ENCODE measurements at regions not wholly inside any gene's neighbourhood (a gene's known extent, or its start where the extent isn't known, plus 50 kb on each side); places are given as distances from the start of the nearest gene placed in this dataset.

DNA sequence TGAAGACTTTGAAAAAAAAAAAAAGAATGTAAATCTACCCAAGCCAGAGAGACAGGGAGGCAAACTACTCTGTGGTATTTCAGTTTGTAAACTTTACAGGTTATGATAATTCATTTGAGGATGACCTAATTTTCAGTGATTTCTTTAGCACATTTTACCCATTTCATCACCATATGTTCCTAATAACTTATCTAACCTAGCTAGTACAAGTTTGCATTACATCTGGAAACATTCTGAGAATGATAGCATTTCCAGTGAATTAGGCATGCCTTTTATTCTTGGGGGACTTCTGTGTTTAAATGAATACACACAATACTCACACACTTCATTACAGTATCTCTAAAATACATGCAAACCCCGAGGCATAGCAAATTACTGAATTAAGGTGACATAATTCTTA lies 1055.5 kb downstream of the PCDH18 start:
- TF ChIP-seq, protein P1, sequence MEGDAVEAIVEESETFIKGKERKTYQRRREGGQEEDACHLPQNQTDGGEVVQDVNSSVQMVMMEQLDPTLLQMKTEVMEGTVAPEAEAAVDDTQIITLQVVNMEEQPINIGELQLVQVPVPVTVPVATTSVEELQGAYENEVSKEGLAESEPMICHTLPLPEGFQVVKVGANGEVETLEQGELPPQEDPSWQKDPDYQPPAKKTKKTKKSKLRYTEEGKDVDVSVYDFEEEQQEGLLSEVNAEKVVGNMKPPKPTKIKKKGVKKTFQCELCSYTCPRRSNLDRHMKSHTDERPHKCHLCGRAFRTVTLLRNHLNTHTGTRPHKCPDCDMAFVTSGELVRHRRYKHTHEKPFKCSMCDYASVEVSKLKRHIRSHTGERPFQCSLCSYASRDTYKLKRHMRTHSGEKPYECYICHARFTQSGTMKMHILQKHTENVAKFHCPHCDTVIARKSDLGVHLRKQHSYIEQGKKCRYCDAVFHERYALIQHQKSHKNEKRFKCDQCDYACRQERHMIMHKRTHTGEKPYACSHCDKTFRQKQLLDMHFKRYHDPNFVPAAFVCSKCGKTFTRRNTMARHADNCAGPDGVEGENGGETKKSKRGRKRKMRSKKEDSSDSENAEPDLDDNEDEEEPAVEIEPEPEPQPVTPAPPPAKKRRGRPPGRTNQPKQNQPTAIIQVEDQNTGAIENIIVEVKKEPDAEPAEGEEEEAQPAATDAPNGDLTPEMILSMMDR (IDR thresholded peaks at IDR 0.05; ENCODE audit: unreplicated experiment in 3 of 3) = no peak
- H3K36me3 Mint-ChIP-seq (ENCODE audit: low read depth) = no peaks in the 10 kb centered on the region
- peaks cover 4% of the 10 kb centered on the region for H3K4me1 Mint-ChIP-seq
- no peak overlapping the region for H3K27ac Mint-ChIP-seq
- no peak overlapping the region for H3K4me3 Mint-ChIP-seq
- no peaks in the 10 kb centered on the region for H3K27me3 Mint-ChIP-seq (ENCODE audit: low read depth)
- no peaks in the 10 kb centered on the region for H3K9me3 Mint-ChIP-seq

DNA sequence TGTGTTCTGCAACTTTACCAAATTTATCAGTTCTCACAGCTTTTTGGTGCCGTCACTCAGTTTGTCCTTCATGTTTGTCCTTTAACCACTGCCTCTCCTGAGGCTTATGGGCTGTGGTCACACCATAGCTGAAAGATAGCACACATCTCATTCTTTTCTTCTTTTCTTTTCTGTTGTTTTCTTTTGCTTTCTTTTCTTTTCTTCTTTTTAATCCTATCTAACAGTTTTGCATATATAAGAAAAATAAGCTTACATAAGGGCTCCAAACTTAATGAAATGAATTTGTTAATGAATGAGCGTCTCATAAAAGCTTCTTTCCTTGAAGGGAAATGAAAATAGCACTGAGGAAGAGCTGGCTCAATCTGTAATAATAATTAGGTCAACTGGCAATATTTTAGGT lies 1061.2 kb downstream of the PCDH18 start:
- Mint-ChIP-seq H3K4me3 (no peak overlapping the region), H3K36me3 (ENCODE audit: low read depth) (no peaks in the 10 kb centered on the region), H3K27ac (no peak overlapping the region), H3K9me3 (peaks cover 14% of the 10 kb centered on the region), H3K4me1 (no peaks in the 10 kb centered on the region), H3K27me3 (ENCODE audit: low read depth) (no peaks in the 10 kb centered on the region)
- TF ChIP-seq, protein P1 (IDR thresholded peaks at IDR 0.05; ENCODE audit: unreplicated experiment in 3 of 3) = no peak

DNA sequence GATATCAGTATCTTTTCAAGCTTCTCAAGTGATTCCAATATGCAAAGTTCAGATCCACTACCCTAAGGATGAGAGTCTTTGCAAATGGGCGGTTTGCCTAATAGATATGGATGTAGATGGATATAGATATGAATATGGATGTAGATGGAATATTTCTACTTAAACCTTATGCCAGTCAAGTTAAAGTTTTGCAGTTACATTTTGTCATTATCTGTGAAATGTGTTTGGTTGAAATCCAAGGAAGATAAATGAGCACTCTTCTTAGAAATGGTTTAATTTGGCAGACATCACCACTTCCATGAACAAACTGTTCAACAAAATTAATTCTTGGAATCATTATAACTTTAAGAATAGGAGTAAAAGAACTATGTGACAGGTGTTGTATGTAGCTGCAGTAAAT lies 1066.6 kb downstream of the PCDH18 start:
- no peaks in the 10 kb centered on the region for H3K36me3 Mint-ChIP-seq (ENCODE audit: low read depth)
- no peaks in the 10 kb centered on the region for H3K4me1 Mint-ChIP-seq

DNA sequence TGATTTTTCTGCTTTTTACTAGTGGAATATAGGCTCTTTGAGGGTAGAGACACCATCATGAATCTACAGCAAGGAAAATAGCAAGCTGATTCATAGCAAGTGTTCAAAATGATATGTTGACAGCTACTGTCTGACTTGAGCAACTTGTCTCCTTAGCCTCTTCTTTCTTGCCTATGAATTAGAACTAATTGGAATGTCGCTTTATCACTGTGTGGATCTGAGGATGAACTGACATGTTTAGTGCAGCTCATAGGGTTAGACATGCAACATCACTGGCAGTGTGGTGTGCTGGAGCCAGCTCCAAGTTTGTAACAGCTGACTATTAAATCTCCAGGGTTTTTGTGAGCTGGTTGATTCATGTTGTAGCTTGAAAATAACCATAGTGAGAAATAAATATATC lies 1068.4 kb downstream of the PCDH18 start:
- Mint-ChIP-seq H3K27me3 (ENCODE audit: low read depth) (no peaks in the 10 kb centered on the region), H3K9me3 (peaks cover 3% of the 10 kb centered on the region), H3K36me3 (ENCODE audit: low read depth) (no peaks in the 10 kb centered on the region), H3K27ac (no peak overlapping the region), H3K4me1 (no peaks in the 10 kb centered on the region), H3K4me3 (no peak overlapping the region)
- TF ChIP-seq, protein P1 (IDR thresholded peaks at IDR 0.05; ENCODE audit: unreplicated experiment in 3 of 3) = no peak

More for the DNA sequence above, 1066.6 kb downstream of the PCDH18 start:
- Mint-ChIP-seq H3K27ac (no peak overlapping the region), H3K27me3 (ENCODE audit: low read depth) (no peaks in the 10 kb centered on the region), H3K9me3 (peaks cover 14% of the 10 kb centered on the region), H3K4me3 (no peak overlapping the region)
- TF ChIP-seq, protein P1 (IDR thresholded peaks at IDR 0.05; ENCODE audit: unreplicated experiment in 3 of 3) = no peak

DNA sequence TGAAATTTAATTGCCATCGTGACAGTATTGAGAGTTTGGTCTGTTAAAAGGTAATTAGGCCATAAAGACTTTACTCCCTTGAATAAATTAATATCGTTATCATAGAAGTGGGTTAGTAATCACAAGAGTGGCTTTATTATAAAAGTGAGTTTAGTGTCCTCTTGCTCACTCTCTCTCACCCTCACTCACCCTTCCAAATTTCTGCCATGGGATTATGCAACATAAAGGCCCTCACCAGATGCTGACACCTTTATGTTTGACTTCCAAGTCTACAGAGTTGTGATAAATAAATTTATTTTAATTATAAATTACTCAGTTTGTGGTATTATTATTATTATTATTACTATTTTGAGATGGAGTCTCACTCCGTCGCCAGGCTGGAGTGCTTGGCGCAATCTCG lies 1070.8 kb downstream of the PCDH18 start:
- Mint-ChIP-seq H3K36me3 (ENCODE audit: low read depth) (no peaks in the 10 kb centered on the region), H3K4me1 (no peaks in the 10 kb centered on the region), H3K27me3 (ENCODE audit: low read depth) (no peaks in the 10 kb centered on the region), H3K9me3 (no peaks in the 10 kb centered on the region), H3K4me3 (no peak overlapping the region), H3K27ac (no peak overlapping the region)
- TF ChIP-seq, protein P1 (IDR thresholded peaks at IDR 0.05; ENCODE audit: unreplicated experiment in 3 of 3) = no peak

DNA sequence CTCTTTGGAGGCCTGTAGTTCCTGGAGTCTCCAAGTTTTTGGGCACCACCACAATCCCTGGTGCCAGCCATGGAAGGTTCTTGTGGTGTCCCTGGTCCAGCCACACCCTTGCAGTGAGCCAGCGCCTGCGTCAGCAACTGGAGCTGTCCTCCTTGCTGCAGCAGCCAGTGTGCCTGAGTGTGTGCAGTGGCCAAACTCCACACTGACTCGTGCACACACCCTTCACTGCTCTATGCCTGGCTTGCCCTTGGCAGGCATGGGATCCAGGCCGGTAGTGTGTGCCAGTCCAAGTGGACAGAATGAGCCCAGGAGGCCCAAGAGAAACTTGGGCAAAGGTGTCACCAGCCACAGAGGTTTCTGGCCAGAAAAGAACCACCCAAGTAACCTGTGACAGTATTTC lies 1074.0 kb downstream of the PCDH18 start:
- peaks cover 4% of the 10 kb centered on the region for H3K9me3 Mint-ChIP-seq
- H3K4me3 Mint-ChIP-seq = no peak overlapping the region
- no peaks in the 10 kb centered on the region for H3K36me3 Mint-ChIP-seq (ENCODE audit: low read depth)
- H3K27me3 Mint-ChIP-seq (ENCODE audit: low read depth) = no peaks in the 10 kb centered on the region
- TF ChIP-seq, protein P1 (IDR thresholded peaks at IDR 0.05; ENCODE audit: unreplicated experiment in 3 of 3) = no peak
- no peak overlapping the region for H3K27ac Mint-ChIP-seq
- H3K4me1 Mint-ChIP-seq = no peaks in the 10 kb centered on the region

All from nephron (organoid).